ENCODE measurements at regions not wholly inside any gene's neighbourhood (a gene's known extent, or its start where the extent isn't known, plus 50 kb on each side); places are given as distances from the start of the nearest gene placed in this dataset.

- TF ChIP-seq POLR2AphosphoS5 (IDR thresholded peaks at IDR 0.05; ENCODE audit: low read depth) (no peak), CTCF (IDR thresholded peaks at IDR 0.05; ENCODE audit: insufficient read depth, low read length) (no peak)
Measured at GRCh38 chr21:41557884-41558283, 49.9 kb upstream of the TMPRSS2 start.
